IPS-NIHi7 (cell line): ENCODE measurements at regions not wholly inside any gene's neighbourhood (a gene's known extent, or its start where the extent isn't known, plus 50 kb on each side); places are given as distances from the start of the nearest gene placed in this dataset.
"Not testable (repeated sequence)": the region's sequence is repeated elsewhere in the genome, so short reads cannot be mapped to it uniquely, and the experiment has no call there.

ENCODE experiments used
- DNase-seq: peaks from one replicate; pipeline ENCODE4 v3.0.0; 2012; ENCODE audit warnings: mixed read lengths; ENCODE audit errors: extremely low spot score

DNA sequence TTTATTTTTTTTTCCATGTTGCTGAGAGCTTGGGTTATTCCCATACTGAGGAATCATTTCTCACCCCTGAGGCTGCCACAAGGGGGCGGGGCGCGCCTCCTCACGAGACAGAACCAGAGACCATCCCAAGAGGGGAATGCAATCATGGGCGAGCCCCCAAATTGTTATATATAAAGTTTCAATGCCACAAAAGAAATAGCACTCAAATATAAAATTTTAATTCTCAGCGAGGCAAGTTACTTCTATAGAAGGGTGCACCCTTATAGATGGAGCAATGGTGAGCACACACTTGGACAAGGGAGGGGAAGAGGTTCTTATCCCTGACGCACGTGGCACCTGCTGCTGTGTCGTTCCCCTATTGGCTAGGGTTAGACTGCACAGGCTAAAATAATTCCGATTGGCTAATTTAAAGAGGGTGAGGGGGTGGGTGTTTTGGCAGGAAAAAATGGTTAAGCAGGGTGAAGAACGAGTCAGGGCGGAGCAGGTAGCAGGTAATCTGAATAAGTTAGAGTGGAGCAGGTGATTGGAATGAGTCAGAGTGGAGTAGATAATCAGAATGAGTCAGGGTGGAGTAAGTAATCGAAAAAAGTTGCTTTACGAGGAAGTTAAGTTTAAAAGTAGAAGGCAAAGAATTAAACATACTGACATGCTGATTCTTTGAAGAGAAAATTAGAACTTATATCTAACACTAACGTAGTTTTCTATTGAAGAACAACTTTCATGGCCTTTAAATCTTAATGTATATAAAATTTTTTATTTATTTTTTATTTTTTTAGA lies 177.5 kb downstream of the MTCL1 start:
- no peak for DNase-seq

DNA sequence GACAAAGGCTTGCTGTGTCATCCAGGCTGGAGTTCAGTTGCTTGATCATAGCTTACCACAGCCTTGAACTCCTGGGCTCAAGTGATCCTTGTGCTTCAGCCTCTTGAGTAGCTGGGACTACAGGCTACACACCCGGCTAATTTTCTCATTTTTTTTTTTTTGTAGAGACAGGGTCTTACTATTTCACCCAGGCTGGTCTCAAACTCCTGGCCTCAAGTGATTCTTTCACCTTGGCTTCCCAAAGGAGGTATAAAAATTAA lies 178.0 kb downstream of the MTCL1 start:
- no peak for DNase-seq

DNA sequence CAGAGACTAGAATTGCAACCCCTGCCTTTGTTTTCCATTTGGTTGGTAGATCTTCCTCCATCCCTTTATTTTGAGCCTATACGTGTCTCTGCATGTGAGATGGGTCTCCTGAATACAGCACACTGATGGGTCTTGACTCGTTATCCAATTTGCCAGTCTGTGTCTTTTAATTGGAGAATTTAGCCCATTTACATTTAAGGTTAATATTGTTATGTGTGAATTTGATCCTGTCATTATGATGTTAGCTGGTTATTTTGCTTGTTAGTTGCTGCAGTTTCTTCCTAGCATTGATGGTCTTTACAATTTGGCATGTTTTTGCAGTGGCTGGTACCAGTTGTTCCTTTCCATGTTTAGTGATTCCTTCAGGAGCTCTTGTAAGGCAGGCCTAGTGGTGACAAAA lies 182.5 kb downstream of the MTCL1 start:
- DNase-seq, result not testable (repeated sequence)

DNA sequence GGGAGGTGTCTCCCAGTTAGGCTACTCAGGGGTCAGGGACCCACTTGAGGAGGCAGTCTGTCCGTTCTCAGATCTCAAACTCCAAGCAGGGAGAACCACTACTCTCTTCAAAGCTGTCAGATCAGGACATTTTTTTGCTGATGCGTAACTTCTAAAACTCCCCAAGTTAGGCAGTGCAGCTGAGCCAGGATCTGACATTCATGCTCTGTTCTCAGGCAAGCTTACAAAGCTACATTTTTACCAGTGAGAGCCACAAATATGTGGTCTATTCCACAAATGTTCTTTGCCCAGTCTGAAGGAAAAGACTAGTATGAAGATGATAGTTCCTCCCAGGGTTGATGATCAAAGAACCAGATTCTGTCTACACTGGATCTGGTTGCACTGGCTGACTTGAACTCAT lies 184.1 kb downstream of the MTCL1 start:
- no peak for DNase-seq

DNA sequence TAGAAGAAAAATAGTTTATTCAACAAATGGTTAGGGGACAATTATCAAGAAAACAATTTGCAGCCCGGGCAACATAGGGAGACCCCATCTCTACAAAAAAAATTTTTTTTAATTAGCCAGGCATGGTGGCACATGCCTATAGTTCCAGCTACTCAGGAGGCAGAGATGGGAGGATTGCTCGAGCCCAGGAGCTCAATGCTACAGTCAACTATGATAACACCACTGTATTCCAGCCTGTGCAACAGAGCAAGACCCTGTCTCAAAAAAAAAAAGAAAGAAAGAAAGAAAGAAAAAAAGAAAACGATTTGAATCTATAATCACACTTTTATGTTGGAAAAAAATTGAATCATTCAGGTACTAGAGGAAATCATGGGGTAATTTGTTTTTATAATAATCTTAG lies 185.1 kb downstream of the MTCL1 start:
- not testable (repeated sequence) for DNase-seq

DNA sequence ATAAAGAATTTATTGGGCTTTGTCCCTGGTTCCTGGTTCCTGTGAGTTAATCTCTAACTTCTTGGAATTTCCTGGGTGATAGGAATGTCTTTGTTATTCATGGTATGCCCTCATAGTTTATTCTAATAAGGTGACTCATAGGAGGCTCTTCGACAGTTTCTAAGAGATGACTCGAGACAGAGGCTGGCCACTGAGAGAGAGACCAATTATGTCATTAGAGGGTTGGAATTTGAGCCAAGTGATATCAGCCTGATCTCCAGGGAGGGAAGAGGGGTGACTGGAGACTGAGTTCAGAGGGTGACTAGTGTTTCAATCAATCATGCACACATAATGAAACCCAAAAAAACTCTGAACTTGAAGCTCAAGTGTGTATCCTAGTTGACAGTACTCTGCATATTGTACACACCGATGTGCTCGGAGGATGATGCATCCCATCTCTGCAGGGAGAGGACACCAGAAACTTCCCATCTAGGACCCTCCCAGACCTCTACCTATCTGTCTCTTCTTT lies 185.7 kb downstream of the MTCL1 start:
- peak; percentile 75 for DNase-seq

DNA sequence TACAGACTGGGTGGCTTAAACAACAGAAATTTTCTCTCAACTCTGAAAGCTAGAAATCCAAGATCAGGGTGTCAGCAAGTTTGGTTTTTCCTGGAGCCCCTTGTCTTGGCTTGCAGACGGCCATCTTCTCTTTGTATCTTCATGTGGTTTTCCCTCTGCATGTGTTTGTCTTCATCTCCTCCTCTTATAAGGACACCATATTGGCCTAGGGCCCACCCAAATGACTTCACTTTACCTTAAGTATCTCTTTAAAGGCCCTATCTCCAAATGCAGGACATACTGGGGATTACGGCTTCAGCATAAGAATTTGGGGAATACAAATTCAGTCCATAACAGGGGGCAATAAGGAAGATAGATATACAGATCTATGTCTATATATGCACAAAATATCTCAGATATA lies 187.9 kb downstream of the MTCL1 start:
- DNase-seq, result no peak

DNA sequence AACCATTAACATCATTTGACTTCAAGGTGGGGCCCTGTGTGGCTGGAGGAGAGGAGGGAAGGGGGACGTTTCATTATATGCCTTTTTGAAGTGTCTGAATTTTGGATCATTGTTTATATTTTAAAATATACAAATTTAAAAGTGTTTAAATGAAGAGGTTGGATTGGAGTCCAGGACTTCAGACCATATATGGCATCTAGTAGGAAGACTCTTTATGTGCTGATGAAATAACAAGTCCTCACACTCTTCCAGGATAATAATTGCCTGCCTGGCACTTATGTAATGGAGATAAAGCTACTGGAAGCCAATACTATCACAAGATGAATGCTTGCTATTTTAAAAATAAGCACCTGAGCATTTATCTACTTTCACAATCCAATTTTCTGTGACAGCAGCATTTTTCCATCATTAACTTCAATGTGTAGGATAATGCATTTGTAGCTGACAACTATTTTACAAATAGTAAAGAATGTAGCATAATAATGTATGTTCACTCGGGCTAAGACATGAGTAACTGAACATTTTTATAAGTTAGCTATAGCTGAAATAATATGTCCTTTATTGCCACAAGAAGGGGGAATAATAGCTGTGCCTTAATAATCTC lies 188.4 kb downstream of the MTCL1 start:
- DNase-seq, result no peak

DNA sequence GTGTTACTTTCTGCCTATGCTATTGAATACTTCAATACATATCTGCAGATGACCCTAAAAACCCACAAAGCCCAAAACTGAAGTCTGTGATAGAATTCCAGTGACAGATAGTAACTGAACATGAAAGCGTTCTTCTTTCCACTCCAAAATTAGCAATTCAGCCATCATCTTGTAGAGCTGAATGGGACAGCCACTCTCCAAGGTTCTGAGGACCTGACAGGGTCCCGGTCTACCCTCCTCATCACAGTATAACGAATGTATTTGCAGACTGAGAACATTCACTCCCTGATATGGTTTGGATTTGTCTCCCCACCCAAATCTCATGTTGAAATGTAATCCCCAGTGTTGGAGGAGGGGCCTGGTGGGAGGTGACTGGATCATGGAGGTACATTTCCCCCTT lies 189.5 kb downstream of the MTCL1 start:
- no peak for DNase-seq

DNA sequence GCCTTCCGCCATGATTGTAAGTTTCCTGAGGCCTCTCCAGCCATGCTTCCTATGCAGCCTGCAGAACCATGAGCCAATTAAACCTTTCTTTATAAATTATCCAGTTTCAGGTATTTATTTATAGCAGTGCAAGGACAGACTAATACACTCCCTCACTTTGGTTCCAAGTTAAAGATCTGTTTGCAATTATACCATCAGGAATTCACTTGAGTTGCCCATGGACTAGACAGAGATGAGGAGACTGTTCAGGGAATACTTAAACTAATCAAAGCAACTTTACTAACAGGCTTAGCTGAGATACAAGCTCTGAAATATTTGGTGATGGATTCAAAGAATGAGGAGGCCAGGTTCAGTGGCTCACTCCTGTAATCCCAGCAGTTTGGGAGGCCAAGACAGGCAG lies 190.0 kb downstream of the MTCL1 start:
- no peak for DNase-seq

DNA sequence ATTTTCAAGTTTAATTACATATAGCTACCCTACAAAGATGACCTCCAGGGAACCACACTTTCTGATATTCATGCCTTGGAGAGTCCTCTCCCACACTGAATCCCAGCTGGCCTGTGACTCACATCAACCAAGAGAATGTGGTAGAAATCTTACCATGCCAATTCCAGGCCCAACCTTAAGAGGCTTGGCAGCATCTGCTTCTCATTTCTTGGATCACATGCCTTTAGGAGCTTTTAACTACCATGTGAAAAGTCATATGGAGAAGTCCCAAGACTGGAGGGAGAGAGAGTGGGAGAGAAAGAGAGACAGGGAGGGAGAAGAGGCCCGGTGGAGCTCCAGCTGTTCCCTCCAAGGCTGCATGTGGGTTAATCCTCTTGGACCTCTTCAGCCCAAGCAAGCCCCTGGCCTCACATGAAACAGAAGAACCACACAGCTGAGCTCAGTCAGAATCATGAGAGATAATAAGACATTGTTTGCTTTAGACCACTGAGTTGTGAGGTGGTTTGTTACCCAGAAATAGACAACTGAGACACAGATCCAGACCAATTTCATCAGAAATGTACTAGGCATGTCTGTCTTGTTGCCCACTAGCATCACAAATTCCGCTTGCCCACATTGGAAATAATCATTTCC lies 190.7 kb downstream of the MTCL1 start:
- no peak for DNase-seq

DNA sequence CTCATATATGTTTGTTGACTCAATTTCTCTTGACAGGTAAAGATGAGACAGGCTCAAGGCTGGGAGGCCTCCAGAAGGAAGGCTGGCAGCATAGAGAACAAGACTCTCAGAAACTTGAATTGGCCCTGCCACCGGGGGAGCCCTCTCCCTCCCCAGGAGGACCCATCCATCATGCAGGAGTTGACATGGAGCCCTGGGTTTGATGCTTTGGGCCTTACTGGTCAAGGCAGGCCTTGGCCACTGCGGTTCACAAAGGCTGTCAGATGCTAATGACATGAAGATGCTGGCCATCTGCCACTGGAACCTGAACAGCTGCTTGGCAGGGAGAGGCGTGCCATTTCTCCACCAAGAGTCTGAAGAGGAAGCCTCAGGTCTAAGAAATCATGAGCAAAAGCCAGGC lies 193.6 kb downstream of the MTCL1 start:
- no peak for DNase-seq

DNA sequence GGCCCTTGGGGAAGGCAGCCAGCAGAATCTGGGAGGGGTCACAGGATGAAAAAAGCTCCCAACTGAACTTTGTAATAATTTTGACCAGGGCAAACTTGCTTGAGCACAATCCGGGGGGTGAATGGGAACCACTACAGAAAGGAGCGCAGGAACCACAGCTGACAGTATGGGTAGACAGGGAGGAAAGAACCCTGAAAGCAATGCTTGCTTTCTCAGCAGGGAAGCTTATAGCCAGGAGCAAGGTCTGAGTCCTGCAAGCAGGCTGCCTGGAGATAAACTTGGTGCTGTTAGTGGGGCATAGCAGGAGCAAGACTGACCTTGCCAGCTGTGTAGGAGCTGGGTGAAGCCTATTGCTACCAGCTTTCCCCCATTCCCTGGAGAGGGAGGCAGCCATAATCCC lies 195.2 kb downstream of the MTCL1 start:
- no peak for DNase-seq

DNA sequence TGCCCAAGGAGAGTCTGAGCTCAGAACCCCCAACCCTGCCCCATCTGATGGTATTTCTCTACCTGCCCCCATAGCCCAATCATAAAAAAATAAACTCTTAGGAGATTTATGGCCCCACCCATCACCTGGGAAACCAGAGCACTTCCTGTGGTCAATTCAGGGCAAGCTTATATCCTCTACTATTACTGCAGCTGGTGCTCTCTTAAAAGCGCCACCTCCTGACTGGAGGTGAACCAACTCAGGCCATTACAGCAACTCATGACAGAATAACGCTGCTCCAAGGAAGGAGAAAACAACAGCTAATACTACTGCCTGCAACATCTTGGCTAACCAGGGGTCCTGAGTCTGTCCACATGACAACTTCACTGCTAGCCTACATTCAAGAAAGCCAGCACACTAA lies 195.7 kb downstream of the MTCL1 start:
- no peak for DNase-seq

DNA sequence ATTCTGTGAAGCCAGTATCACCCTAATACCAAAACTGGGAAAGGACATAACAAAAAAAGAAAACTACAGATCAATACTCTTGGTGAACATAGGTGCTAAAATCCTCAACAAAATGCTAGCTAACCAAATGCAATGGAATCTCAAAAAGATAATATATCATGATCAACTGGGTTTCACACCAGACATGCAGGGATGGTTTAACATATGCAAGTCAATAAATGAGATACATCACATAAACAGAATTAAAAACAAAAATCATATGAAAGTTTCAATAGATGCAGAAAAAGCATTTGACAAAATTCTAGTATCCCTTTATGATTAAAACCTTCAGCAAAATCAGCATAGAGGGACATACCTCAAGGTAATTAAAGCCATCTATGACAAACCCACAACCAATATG lies 198.2 kb upstream of the NDUFV2 start:
- no peak for DNase-seq

DNA sequence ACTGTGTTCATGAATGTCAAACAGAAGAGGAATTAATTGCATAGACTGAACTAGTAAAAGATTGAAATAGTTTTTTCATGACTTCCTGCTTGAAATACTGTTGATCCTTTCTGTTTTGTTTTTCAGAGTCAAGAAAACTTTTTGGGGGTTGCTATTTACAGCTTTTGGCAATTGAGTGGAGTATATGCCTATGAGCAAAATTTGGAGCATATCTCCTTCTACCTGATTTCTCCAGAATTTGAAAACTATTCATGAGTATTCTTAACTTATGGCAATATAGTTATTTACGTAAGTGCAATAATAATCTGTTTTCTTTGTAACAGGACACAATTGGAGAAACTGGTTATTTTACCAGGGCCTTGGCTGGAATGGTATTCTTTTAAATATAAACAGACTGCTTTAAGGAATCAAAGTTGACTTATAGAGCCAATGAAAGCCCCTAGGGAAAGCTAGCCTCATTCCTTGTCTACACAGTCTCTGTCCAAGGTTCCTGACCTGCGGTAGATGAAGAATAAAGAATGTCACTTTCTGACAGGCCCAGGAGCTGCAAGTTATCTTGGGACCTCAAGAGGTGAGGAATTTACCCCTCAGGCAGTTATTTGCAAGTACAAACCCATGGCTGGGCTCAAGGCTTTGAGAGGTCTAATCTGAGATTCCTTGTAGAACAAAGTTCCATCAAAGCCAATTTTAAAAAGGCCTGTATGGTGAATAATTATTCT lies 193.5 kb upstream of the NDUFV2 start:
- DNase-seq, result no peak

DNA sequence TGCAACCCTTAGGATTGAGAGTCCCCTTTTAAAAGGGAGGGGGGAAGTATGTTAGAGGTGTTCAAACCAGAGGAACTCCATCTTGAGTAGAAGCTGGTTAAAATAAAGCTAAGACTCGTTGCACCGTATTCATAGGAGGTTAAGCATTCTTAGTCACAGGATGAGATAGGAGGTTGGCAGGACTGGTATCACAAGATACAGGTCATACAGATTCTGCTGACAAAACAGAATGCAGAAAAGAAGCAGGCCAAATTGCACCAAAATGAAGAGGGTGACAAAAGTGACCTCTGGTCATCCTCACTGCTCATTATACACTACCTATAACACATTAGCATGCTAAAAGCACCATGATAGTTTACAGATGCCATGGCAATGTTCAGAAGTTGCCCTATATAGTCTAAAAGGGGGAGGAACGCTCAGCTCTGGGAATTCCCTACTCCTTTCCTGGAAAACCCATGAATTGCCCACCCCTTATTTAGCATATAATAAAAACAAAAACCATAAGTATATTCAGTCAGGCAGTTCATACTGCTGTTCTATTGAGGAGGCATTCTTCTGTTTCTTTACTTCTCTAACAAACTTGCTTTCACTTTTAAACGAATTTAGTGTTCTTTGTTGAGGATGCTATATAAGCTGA lies 192.2 kb upstream of the NDUFV2 start:
- no peak for DNase-seq

DNA sequence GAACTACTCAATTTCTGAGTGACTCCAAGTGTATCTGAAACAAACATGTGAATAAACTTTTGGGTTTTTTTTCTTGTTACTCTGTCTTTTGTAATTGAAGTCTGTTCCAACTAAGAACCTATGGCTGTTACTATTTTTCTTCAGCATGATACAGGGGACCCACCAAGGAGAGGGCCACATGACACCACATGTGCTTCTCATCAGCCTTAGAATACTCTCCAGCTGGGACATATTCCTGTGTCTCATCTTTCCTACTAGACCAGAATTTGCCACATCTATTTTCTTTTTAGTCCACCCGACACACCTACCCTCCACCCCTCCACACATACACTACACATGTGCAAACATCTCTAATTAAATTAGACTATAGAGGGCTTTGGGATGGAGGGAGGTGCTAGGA lies 191.7 kb upstream of the NDUFV2 start:
- no peak for DNase-seq

DNA sequence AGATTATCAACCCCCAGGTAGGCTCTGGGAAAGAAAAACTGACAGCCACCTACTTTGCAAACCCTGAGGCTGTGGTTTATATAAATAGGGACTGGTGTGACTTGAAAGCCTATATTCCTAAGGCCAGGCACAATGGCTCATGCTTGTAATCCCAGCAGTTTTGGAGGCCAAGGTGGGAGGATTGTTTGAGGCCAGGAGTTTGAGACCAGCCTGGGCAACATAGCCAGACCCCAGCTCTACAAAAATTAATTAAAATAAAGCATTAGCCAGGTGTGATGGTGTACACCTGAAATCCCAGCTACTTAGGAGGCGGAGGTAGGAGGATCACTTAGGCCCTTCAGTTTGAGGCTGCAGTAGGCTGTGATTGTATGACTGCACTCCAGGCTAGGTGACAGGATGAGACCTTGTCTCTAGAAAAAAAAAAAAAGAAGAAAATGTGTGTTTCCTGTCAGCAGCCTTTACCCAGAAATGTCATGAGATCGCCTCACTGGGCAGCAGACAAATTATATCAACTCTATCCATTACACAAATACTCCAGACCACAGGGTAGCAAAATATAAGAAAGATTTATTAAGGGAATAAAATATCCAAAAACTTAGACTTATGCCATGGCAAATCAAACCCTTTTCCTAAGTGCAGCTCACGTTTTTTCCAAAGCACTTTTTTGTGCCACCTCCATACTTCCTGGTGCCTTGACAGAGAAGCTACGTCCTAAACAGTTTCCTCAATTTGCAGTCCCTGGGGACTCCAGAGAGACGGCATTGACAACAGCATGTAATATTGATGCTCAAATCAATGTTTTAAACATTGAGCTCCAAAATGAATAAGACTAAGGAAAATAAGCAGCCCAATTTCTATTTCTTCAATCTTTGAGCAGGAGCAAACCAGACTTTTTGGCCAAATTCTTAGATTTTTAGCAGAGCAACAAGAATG lies 190.8 kb upstream of the NDUFV2 start:
- DNase-seq, result no peak

DNA sequence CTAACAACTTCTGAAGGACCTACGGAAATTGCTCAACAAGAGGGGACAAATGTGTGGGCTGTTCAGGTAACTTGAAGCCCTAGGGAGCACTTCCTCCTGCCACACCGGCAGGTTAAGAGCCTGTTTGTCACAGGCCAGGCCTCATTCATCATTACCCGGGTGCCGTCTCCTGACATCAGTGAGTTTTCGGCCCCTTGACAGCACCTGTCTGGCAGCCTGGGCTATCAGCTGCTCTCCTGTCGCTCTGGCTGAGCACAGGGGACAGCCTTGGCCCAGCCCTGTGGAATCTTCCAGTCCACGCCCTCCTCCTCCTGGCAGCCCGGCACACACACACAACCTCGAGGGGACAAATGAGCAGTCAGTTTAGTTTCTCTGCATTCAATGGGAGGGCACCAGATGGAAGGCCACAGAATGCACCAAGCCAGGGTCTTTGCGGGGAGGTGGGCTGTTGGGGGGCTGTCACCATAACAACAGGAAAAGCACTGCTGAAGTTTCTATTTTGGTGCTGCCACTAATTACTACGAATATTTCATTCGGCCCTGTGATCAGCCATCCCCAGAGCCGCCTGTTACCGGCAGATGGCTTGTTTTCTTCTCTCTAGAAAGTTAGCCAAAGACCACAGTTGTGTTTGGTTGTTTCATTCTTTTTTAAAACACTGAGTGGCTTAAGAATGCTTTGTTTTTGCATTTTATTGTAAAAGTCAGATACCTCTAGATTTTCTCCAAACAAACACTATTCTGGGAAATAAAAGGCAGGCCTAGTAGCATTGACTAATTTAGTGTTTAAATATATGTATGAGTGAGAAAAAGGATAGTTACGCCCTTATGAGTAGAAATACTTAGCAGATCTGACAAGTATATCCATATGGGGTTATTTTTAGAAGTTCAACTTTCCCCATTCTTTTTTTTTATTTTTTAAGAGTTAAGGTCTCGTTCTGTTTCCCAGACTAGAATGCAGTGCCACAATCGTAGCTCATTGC lies 189.9 kb upstream of the NDUFV2 start:
- DNase-seq, result peak; percentile 57
